ENCODE measurements at regions not wholly inside any gene's neighbourhood (a gene's known extent, or its start where the extent isn't known, plus 50 kb on each side); places are given as distances from the start of the nearest gene placed in this dataset.
"Not testable (repeated sequence)": the region's sequence is repeated elsewhere in the genome, so short reads cannot be mapped to it uniquely, and the experiment has no call there.

GRCh38 chr1:60886090-60886489, 196.3 kb upstream of the NFIA start:
- DNase-seq, result no peak

- DNase-seq, result no peak
These were observed 202.2 kb upstream of the NFIA start for GRCh38 chr1:60880202-60880601.

GRCh38 chr1:60878323-60878722, 204.0 kb upstream of the NFIA start:
- DNase-seq, result no peak

GRCh38 chr1:60877376-60877775, 205.0 kb upstream of the NFIA start:
- no peak for DNase-seq

- DNase-seq, result no peak
These were observed 205.4 kb upstream of the NFIA start for GRCh38 chr1:60876952-60877351.

- no peak for DNase-seq
These were observed 207.2 kb upstream of the NFIA start for GRCh38 chr1:60875138-60875537.

- no peak for DNase-seq
These were observed 207.6 kb upstream of the NFIA start for GRCh38 chr1:60874718-60875117.

GRCh38 chr1:60873396-60873795, 209.0 kb upstream of the NFIA start:
- not testable (repeated sequence) for DNase-seq

GRCh38 chr1:60872426-60873054, 209.8 kb upstream of the NFIA start:
- no peak for DNase-seq

GRCh38 chr1:60870269-60870865, 212.0 kb upstream of the NFIA start:
- no peak for DNase-seq

GRCh38 chr1:60868901-60869663, 213.3 kb upstream of the NFIA start:
- DNase-seq, result no peak

GRCh38 chr1:60867782-60868181, 214.6 kb upstream of the NFIA start:
- DNase-seq, result no peak

GRCh38 chr1:60866917-60867531, 215.3 kb upstream of the NFIA start:
- DNase-seq, result no peak

GRCh38 chr1:60866226-60866900, 216.0 kb upstream of the NFIA start:
- DNase-seq, result no peak

GRCh38 chr1:60865166-60865565, 217.2 kb upstream of the NFIA start:
- DNase-seq, result no peak

GRCh38 chr1:60864722-60865121, 217.6 kb upstream of the NFIA start:
- DNase-seq, result no peak

- no peak for DNase-seq
These were observed 219.2 kb upstream of the NFIA start for GRCh38 chr1:60863131-60863530.

- DNase-seq, result no peak
These were observed 220.3 kb upstream of the NFIA start for GRCh38 chr1:60861961-60862567.

- DNase-seq, result no peak
These were observed 223.2 kb upstream of the NFIA start for GRCh38 chr1:60859111-60859510.

- no peak for DNase-seq
These were observed 224.5 kb upstream of the NFIA start for GRCh38 chr1:60857851-60858250.

- DNase-seq, result no peak
These were observed 232.3 kb upstream of the NFIA start for GRCh38 chr1:60850084-60850483.

- DNase-seq, result no peak
These were observed 233.0 kb upstream of the NFIA start for GRCh38 chr1:60849401-60849800.

All from CD4-positive, alpha-beta T cell treated with Interleukin-1 beta for 1 hour (primary cell).